ENCODE measurements at regions not wholly inside any gene's neighbourhood (a gene's known extent, or its start where the extent isn't known, plus 50 kb on each side); places are given as distances from the start of the nearest gene placed in this dataset.

- no peaks in the 10 kb centered on the region for H3K9me3 ChIP-seq (ENCODE audit: control insufficient read depth, low read depth, low read length)
Measured at GRCh38 chr13:53382008-53382407, 353.4 kb downstream of the OLFM4 start.

GRCh38 chr13:53398051-53398450 lies 369.4 kb downstream of the OLFM4 start:
- H2AFZ ChIP-seq (ENCODE audit: control insufficient read depth, low read length), result no peak overlapping the region
- H3K4me1 ChIP-seq (ENCODE audit: control insufficient read depth, extremely low read depth, insufficient read depth, low read length), result no peaks in the 10 kb centered on the region
- no peak for DNase-seq (ENCODE audit: low read depth, low spot score)
- H3K4me2 ChIP-seq (ENCODE audit: control insufficient read depth, extremely low read depth, insufficient read depth, low read depth, low read length), result no peak overlapping the region
- dilution Hi-C loops (cut with MboI; ENCODE audit: extremely low pct_ligation_motif_present, low sequenced_read_pairs), result no loop called here
- TF ChIP-seq CTCF (optimal IDR thresholded peaks at IDR 0.05 in 1 of 3, IDR thresholded peaks at IDR 0.05 in 1 of 3, conservative IDR thresholded peaks at IDR 0.05 in 1 of 3; ENCODE audit: extremely low read depth in 1 of 3, insufficient read depth in 2 of 3, low read length in 3 of 3), result no peak
- no peak for TF ChIP-seq EZH2 (IDR thresholded peaks at IDR 0.05; ENCODE audit: low read length)
- no peak overlapping the region for H3K4me3 ChIP-seq (ENCODE audit: control insufficient read depth in 2 of 3, extremely low read depth in 1 of 3, insufficient read depth in 2 of 3, low read depth in 1 of 3, low read length in 3 of 3)
- H3K9me3 ChIP-seq (ENCODE audit: control insufficient read depth, low read depth, low read length), result no peaks in the 10 kb centered on the region
- no peak overlapping the region for H3K9ac ChIP-seq (ENCODE audit: control insufficient read depth, extremely low read depth, insufficient read depth, low read length)
- no peak overlapping the region for H3K27ac ChIP-seq (ENCODE audit: control insufficient read depth, insufficient read depth, low read length)
- FAIRE-seq, result no peak
- H3K79me2 ChIP-seq (ENCODE audit: control insufficient read depth, insufficient read depth, low read length), result no peaks in the 10 kb centered on the region
- no peaks in the 10 kb centered on the region for H3K27me3 ChIP-seq (ENCODE audit: control insufficient read depth, extremely low read depth, insufficient read depth, low read length)
- H3K36me3 ChIP-seq (ENCODE audit: control insufficient read depth in 2 of 2, extremely low read depth in 1 of 2, insufficient read depth in 2 of 2, low read length in 2 of 2), result no peaks in the 10 kb centered on the region
- H4K20me1 ChIP-seq (ENCODE audit: control insufficient read depth, extremely low read depth, insufficient read depth, low read length), result no peaks in the 10 kb centered on the region
- H3K9me1 ChIP-seq (ENCODE audit: control insufficient read depth, extremely low read depth, insufficient read depth, low read length), result no peaks in the 10 kb centered on the region

More at GRCh38 chr13:53382008-53382407, 353.4 kb downstream of the OLFM4 start:
- no peak overlapping the region for H3K4me3 ChIP-seq (ENCODE audit: control insufficient read depth in 2 of 3, extremely low read depth in 1 of 3, insufficient read depth in 2 of 3, low read depth in 1 of 3, low read length in 3 of 3)
- TF ChIP-seq EZH2 (IDR thresholded peaks at IDR 0.05; ENCODE audit: low read length) (no peak), CTCF (optimal IDR thresholded peaks at IDR 0.05 in 1 of 3, IDR thresholded peaks at IDR 0.05 in 1 of 3, conservative IDR thresholded peaks at IDR 0.05 in 1 of 3; ENCODE audit: extremely low read depth in 1 of 3, insufficient read depth in 2 of 3, low read length in 3 of 3) (no peak)
- dilution Hi-C loops (cut with MboI; ENCODE audit: extremely low pct_ligation_motif_present, low sequenced_read_pairs), result no loop called here
- no peak overlapping the region for H3K4me2 ChIP-seq (ENCODE audit: control insufficient read depth, extremely low read depth, insufficient read depth, low read depth, low read length)
- no peaks in the 10 kb centered on the region for H3K36me3 ChIP-seq (ENCODE audit: control insufficient read depth in 2 of 2, extremely low read depth in 1 of 2, insufficient read depth in 2 of 2, low read length in 2 of 2)
- no peaks in the 10 kb centered on the region for H3K4me1 ChIP-seq (ENCODE audit: control insufficient read depth, extremely low read depth, insufficient read depth, low read length)
- FAIRE-seq (no peak), DNase-seq (ENCODE audit: low read depth, low spot score) (no peak)
- no peak overlapping the region for H3K27ac ChIP-seq (ENCODE audit: control insufficient read depth, insufficient read depth, low read length)
- H3K27me3 ChIP-seq (ENCODE audit: control insufficient read depth, extremely low read depth, insufficient read depth, low read length), result no peaks in the 10 kb centered on the region
- H3K9me1 ChIP-seq (ENCODE audit: control insufficient read depth, extremely low read depth, insufficient read depth, low read length), result no peaks in the 10 kb centered on the region
- no peaks in the 10 kb centered on the region for H3K79me2 ChIP-seq (ENCODE audit: control insufficient read depth, insufficient read depth, low read length)
- no peaks in the 10 kb centered on the region for H4K20me1 ChIP-seq (ENCODE audit: control insufficient read depth, extremely low read depth, insufficient read depth, low read length)
- no peak overlapping the region for H3K9ac ChIP-seq (ENCODE audit: control insufficient read depth, extremely low read depth, insufficient read depth, low read length)
- H2AFZ ChIP-seq (ENCODE audit: control insufficient read depth, low read length), result no peak overlapping the region
